GM12874 (cell line): ENCODE measurements at regions not wholly inside any gene's neighbourhood (a gene's known extent, or its start where the extent isn't known, plus 50 kb on each side); places are given as distances from the start of the nearest gene placed in this dataset.

Source experiments
- CTCF ChIP-seq: IDR thresholded peaks from 2 replicates; pipeline ENCODE4 v1.5.1; 2011; ENCODE audit warnings: low read depth, mild to moderate bottlenecking, control low read depth, low read length, moderate library complexity; ENCODE audit not compliant: insufficient read depth

DNA sequence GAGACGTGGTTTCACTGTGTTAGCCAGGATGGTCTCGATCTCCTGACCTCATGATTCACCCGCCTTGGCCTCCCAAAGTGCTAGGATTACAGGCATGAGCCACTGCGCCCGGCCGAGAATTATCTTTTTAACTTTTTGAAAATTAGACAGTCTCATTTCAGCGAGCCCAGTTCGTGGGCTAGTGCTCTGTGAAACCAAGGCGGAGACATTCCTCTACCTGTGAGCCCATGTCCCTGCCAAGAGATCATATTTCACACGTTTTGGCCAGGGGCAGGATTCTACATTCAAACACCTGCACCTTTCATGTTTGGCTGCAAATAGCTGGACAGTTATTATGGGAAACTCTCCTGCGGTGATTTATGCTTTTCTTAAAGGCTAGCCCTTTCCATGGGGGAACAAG lies 60.3 kb downstream of the IRAG1 start:
- TF ChIP-seq CTCF, result no peak

DNA sequence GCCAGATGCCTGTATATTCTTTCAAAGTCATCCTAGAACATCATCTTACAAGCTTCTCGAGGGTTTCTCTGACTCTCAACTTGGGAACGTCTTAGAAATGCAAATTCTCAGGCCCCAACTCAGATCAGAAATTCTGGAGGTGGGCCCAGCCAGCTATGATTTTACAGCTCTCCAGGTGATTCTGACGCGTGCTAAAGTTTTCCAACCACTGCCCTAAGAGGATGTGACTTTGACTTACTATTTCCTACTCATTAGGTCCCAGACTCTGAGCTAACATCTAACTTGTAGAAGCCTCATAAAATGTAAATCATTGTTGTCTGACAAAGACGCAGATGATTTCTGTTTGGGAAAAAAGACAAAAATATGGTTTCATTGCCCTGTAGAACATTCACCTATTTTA lies 61.1 kb downstream of the IRAG1 start:
- no peak for TF ChIP-seq CTCF

DNA sequence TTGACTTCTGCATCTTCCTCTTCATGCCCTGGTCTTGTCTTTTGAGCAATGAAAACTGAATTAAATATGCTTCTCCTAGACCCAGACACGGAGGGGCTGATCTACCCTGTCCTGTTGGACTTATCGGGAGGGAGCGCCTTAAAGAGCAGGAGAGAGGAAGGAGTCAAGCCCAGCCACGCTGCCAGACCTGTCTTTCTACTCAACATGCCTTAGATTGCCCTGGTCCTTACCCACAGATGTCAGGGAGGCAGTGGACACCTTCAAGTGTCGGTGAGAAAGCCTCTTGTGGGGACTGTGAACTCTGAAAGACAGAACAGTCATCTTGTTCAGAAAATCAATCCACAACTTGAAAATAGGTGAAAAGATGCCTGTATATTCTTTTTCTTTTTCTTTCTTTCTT lies 61.8 kb downstream of the IRAG1 start:
- no peak for TF ChIP-seq CTCF

GRCh38 chr11:10629411-10630002 lies 61.0 kb upstream of the LYVE1 start:
- no peak for TF ChIP-seq CTCF

- TF ChIP-seq CTCF, result no peak
Measured at GRCh38 chr11:10628508-10629236, 60.2 kb upstream of the LYVE1 start.

DNA sequence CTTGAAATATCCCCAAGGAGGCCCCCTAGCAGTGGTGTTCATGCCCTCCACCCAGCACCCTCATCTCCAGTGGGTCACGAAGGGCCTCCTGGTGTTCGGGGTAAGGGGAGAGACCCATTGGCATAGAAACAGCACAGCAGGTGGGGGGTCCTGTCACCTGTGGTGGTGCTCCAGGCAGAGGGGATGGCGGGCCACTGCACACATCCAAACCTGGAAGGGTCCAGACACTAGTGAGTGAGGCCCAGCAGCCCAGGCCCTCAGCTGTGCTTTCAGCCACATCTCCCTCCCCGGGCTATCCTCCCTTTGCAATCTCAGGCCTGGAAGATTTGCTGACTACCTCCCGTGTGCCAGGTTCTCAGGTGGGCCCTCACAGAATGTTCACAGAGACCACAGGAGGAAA lies 59.4 kb upstream of the LYVE1 start:
- TF ChIP-seq CTCF, result no peak

DNA sequence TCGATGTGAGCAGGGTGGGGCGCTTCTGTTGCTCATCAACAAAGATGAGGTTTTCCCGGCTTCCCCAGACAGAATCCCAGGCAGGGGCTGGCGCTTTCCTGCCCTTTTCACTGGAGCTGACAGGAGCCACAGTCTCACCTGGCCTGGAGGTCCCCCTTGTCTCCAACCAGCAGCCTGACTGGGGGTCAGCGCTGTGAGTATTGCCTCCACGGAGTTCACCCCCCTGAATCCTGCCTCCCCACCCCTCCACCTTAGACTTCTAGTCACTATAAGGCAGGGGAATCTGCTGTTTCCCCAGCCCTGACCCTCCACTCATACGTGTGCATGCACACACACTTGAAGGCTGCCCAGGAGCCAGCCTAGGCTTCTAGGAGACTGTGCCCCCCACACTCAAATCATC lies 58.8 kb upstream of the LYVE1 start:
- no peak for TF ChIP-seq CTCF

DNA sequence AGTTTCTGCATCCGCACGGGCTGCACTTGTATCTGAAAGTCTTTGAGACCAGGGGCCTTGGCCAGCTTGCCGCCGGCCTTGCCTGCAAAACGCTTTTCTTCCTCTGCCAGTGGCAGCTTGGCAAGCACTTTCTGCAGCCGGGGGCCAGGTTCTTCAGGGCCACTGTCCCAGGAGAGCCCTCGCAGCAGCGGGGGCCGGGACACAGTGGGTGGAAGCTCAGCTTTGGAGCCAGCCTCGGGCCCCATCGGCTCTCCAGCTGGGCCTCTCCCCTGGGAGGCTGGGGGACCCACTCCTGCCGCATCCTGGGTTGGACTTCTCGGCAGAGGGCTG lies 57.5 kb upstream of the LYVE1 start:
- no peak for TF ChIP-seq CTCF
